HCT116 (cell line): ENCODE measurements at regions not wholly inside any gene's neighbourhood (a gene's known extent, or its start where the extent isn't known, plus 50 kb on each side); places are given as distances from the start of the nearest gene placed in this dataset.

ENCODE experiments used
- ATAC-seq: fragments of 200-7000 bp; cut with Tn5 transposase; 2 replicates; pipeline ENCODE4 v1.9.1; 2020; ENCODE audit warnings: mild to moderate bottlenecking, moderate library complexity
- BruUV-seq: library from RNA; stranded (reverse); fragments of 400-500 nt; replicated peaks from 2 replicates; lab custom pipeline; 2021; lab: Mats Ljungman, UMichigan
- CTCF ChIA-PET: fragments of 300-600 bp; sonication (Branson Sonifier 250); formaldehyde crosslinking; loops from one replicate; lab custom pipeline; 2021; ENCODE audit warnings: antibody characterized with exemption; lab: Charles Lee
- POLR2A ChIA-PET: fragments of 300-600, 350-600 bp; sonication (Branson Sonifier 250); formaldehyde crosslinking; loops from one replicate; lab custom pipeline; 2021; ENCODE audit warnings: antibody characterized with exemption; lab: Charles Lee
- RAD21 ChIA-PET, 2 experiments: fragments of 300-600 bp; sonication (Branson Sonifier 250); formaldehyde crosslinking; loops; one replicate each; lab custom pipeline; 2023; ENCODE audit warnings: low total read pairs in 2 of 2; ENCODE audit not compliant: uncharacterized antibody in 2 of 2, unreplicated experiment in 2 of 2, low non-redundant PET in 1 of 2; lab: Charles Lee
- DNase-seq: peaks from one replicate; pipeline ENCODE4 v3.0.0-alpha.2; 2010; ENCODE audit warnings: low read depth, low spot score
- H2AFZ ChIP-seq: fragments of 200-600 bp; shearing (Covaris generic), sonication (generic); 2 replicates; pipeline ENCODE4 v1.6.1; 2017; ENCODE audit warnings: low read depth, mixed run types, mixed read lengths, antibody characterized with exemption, low read length; ENCODE audit not compliant: poor library complexity, severe bottlenecking
- H3K27ac ChIP-seq: 2 replicates; pipeline ENCODE4 v1.5.1; 2012; ENCODE audit warnings: low read depth, low read length
- H3K27me3 ChIP-seq: fragments of 200-600 bp; sonication (generic); 2 replicates; pipeline ENCODE4 v1.6.1; 2016; ENCODE audit warnings: mixed run types, low read length, mixed read lengths; ENCODE audit not compliant: insufficient read depth
- H3K36me3 ChIP-seq, 2 experiments: fragments of 200-500 bp in 1 of 2; fragments of 200-600 bp in 1 of 2; sonication (Bioruptor generic) in 1 of 2; sonication (generic) in 1 of 2; 2 replicates each; pipeline versions ENCODE4 v1.5.1 to v1.6.1; 2014 to 2016; ENCODE audit warnings: low read length in 2 of 2, inconsistent platforms in 1 of 2, mixed read lengths in 1 of 2, mixed run types in 1 of 2; ENCODE audit not compliant: insufficient read depth in 2 of 2, control insufficient read depth in 1 of 2
- H3K4me1 ChIP-seq, 2 experiments: fragments of 200-600 bp in 1 of 2; sonication (generic) in 1 of 2; 2 replicates each; pipeline versions ENCODE4 v1.5.1 to v1.6.1; 2012 to 2017; ENCODE audit warnings: low read length in 2 of 2, inconsistent platforms in 1 of 2, mild to moderate bottlenecking in 1 of 2, mixed read lengths in 1 of 2, mixed run types in 1 of 2, moderate library complexity in 1 of 2; ENCODE audit not compliant: insufficient read depth in 2 of 2, control insufficient read depth in 1 of 2
- H3K4me2 ChIP-seq: fragments of 200-600 bp; sonication (generic); 2 replicates; pipeline ENCODE4 v1.6.1; 2017; ENCODE audit warnings: mixed run types, low read length, mixed read lengths
- H3K4me3 ChIP-seq, 2 experiments: fragments of 200-600 bp in 1 of 2; sonication (generic) in 1 of 2; replicated peaks in 1 of 2; 2 replicates each; pipeline ENCODE4 v1.5.1; 2011 to 2016; ENCODE audit warnings: low read length in 2 of 2, control low read depth in 1 of 2, low read depth in 1 of 2, mild to moderate bottlenecking in 1 of 2, mixed read lengths in 1 of 2, mixed run types in 1 of 2
- H3K79me2 ChIP-seq: fragments of 200-600 bp; sonication (generic); 2 replicates; pipeline ENCODE4 v1.6.1; 2017; ENCODE audit warnings: mild to moderate bottlenecking, mixed run types, low read length, moderate library complexity, mixed read lengths; ENCODE audit not compliant: insufficient read depth
- H3K9ac ChIP-seq: fragments of 200-600 bp; sonication (generic); 2 replicates; pipeline ENCODE4 v1.6.1; 2016; ENCODE audit warnings: low read length, mixed read lengths
- H3K9me2 ChIP-seq: fragments of 200-600 bp; sonication (generic), shearing (Covaris generic); 2 replicates; pipeline ENCODE4 v1.6.1; 2017; ENCODE audit warnings: mixed run types, mild to moderate bottlenecking, moderate library complexity; ENCODE audit not compliant: insufficient read depth
- H3K9me3 ChIP-seq, 2 experiments: fragments of 200-500 bp in 1 of 2; fragments of 200-600 bp in 1 of 2; sonication (Bioruptor generic) in 1 of 2; sonication (generic) in 1 of 2; 2 replicates each; pipeline ENCODE4 v1.6.1; 2014 to 2017; ENCODE audit warnings: low read length in 2 of 2, mixed read lengths in 2 of 2, inconsistent platforms in 1 of 2, low read depth in 1 of 2, mild to moderate bottlenecking in 1 of 2, mixed run types in 1 of 2, moderate library complexity in 1 of 2; ENCODE audit not compliant: control insufficient read depth in 1 of 2, insufficient read depth in 1 of 2
- H4K20me1 ChIP-seq: fragments of 200-600 bp; sonication (generic), shearing (Covaris generic); 2 replicates; pipeline ENCODE4 v1.6.1; 2017; ENCODE audit warnings: mixed run types, mild to moderate bottlenecking, moderate library complexity; ENCODE audit not compliant: insufficient read depth
- ATF3 ChIP-seq: IDR thresholded peaks from 2 replicates; pipeline ENCODE4 v1.6.1; 2012
- CBX3 ChIP-seq: IDR thresholded peaks from 2 replicates; pipeline ENCODE4 v1.6.1; 2012; ENCODE audit warnings: low read depth
- EGR1 ChIP-seq: IDR thresholded peaks from 2 replicates; pipeline ENCODE4 v1.6.1; 2012; ENCODE audit warnings: low read depth
- ELF1 ChIP-seq: IDR thresholded peaks from 2 replicates; pipeline ENCODE4 v1.6.1; 2012; ENCODE audit warnings: low read depth, borderline replicate concordance
- EZH2 ChIP-seq: fragments of 200-600 bp; sonication (generic); IDR thresholded peaks from 2 replicates; pipeline ENCODE4 v1.6.1; 2017; ENCODE audit warnings: antibody characterized with exemption, mixed run types
- JUND ChIP-seq: IDR thresholded peaks from 2 replicates; pipeline ENCODE4 v1.6.1; 2012
- MAX ChIP-seq: IDR thresholded peaks from 2 replicates; pipeline ENCODE4 v1.6.1; 2012
- RAD21 ChIP-seq: IDR thresholded peaks from 2 replicates; pipeline ENCODE4 v1.6.1; 2012; ENCODE audit warnings: low read depth, mild to moderate bottlenecking
- REST ChIP-seq: IDR thresholded peaks from 2 replicates; pipeline ENCODE4 v1.6.1; 2012; ENCODE audit warnings: low read depth
- SIN3A ChIP-seq: IDR thresholded peaks from 2 replicates; pipeline ENCODE4 v1.6.1; 2012; ENCODE audit warnings: low read depth
- SP1 ChIP-seq: IDR thresholded peaks from 2 replicates; pipeline ENCODE4 v1.6.1; 2012; ENCODE audit warnings: low read depth
- SRF ChIP-seq: IDR thresholded peaks from 2 replicates; pipeline ENCODE4 v1.6.1; 2012; ENCODE audit warnings: low read depth
- TCF7L2 ChIP-seq: IDR thresholded peaks from 2 replicates; pipeline ENCODE4 v1.7.0; 2011; ENCODE audit warnings: borderline replicate concordance, inconsistent platforms; ENCODE audit not compliant: insufficient read depth, insufficient read length; ENCODE audit errors: extremely low read depth
- YY1 ChIP-seq: IDR thresholded peaks from 2 replicates; pipeline ENCODE4 v1.6.1; 2011; ENCODE audit warnings: low read length, low read depth, moderate library complexity, mild to moderate bottlenecking; ENCODE audit not compliant: insufficient replicate concordance; ENCODE audit errors: extremely low read depth
- ZFX ChIP-seq: fragments of 450-650 bp; IDR thresholded peaks from 2 replicates; pipeline ENCODE4 v1.6.1; 2017
- intact Hi-C: fragments of 100-400 bp; cut with micrococcal nuclease; formaldehyde crosslinking; loops from 2 replicates; pipeline ENCODE4 v1.10.0; 2022

- Histone ChIP-seq H4K20me1 (no peaks in the 10 kb centered on the region), H3K4me1 (no peaks in the 10 kb centered on the region), H3K9ac (no peak overlapping the region), H3K9me2 (no peaks in the 10 kb centered on the region), H3K4me2 (no peak overlapping the region), H3K27ac (no peak overlapping the region), H3K4me3 (no peak overlapping the region), H2AFZ (no peak overlapping the region), H3K79me2 (no peaks in the 10 kb centered on the region), H3K36me3 (no peaks in the 10 kb centered on the region), H3K9me3 (no peaks in the 10 kb centered on the region), H3K27me3 (no peaks in the 10 kb centered on the region)
- intact Hi-C loops = no loop called here
- BruUV-seq = no TSS peak
- no peak for TF ChIP-seq TCF7L2
- no peak for TF ChIP-seq MAX
- no peak for TF ChIP-seq ELF1
- CTCF ChIA-PET = no interaction called here
- DNase-seq (no peak), ATAC-seq (no peak)
- POLR2A ChIA-PET = no interaction called here
- RAD21 ChIA-PET = no interaction called here
Measured at GRCh38 chrX:40253771-40254170, 156.0 kb upstream of the BCOR start.

- ChIA-PET POLR2A (no interaction called here), CTCF (no interaction called here), RAD21 (interaction anchor here in 1 of 2 experiments (0.6 kb wide), 1 partner anchor 40 kb away, joined by 4 read pairs; no protein-coding TSS in a partner anchor)
- ATAC-seq (no peak), DNase-seq (no peak)
- BruUV-seq = no TSS peak
- H3K79me2 ChIP-seq = no peaks in the 10 kb centered on the region
- intact Hi-C loops = no loop called here
- no peak overlapping the region for H2AFZ ChIP-seq
- H3K27ac ChIP-seq = no peak overlapping the region
- no peaks in the 10 kb centered on the region for H3K4me1 ChIP-seq
- no peak overlapping the region for H3K4me2 ChIP-seq
- H3K4me3 ChIP-seq = no peak overlapping the region
- H3K9me3 ChIP-seq = no peaks in the 10 kb centered on the region
- no peaks in the 10 kb centered on the region for H4K20me1 ChIP-seq
- TF ChIP-seq ELF1 = no peak
- no peak for TF ChIP-seq REST
- TF ChIP-seq ATF3 = no peak
- no peak for TF ChIP-seq RAD21
- no peak for TF ChIP-seq SRF
- TF ChIP-seq SIN3A = no peak
- no peak for TF ChIP-seq SP1
- no peak for TF ChIP-seq ZFX
- TF ChIP-seq JUND = no peak
- TF ChIP-seq CBX3 = no peak
- no peak for TF ChIP-seq MAX
- no peak for TF ChIP-seq EGR1
- TF ChIP-seq YY1 = no peak
- TF ChIP-seq EZH2 = no peak
- H3K9ac ChIP-seq = no peak overlapping the region
- H3K36me3 ChIP-seq = no peaks in the 10 kb centered on the region
- no peaks in the 10 kb centered on the region for H3K9me2 ChIP-seq
- H3K27me3 ChIP-seq = no peaks in the 10 kb centered on the region
Measured at GRCh38 chrX:40249582-40249981, 151.8 kb upstream of the BCOR start.
